RWPE1 (cell line): ENCODE measurements at regions not wholly inside any gene's neighbourhood (a gene's known extent, or its start where the extent isn't known, plus 50 kb on each side); places are given as distances from the start of the nearest gene placed in this dataset.

Experiments used
- CTCF ChIA-PET: fragments of 350-600 bp; sonication (Branson Sonifier 250); formaldehyde crosslinking; extraction: SDS; loops from one replicate; lab custom pipeline; 2021; lab: Yijun Ruan, JAX
- POLR2A ChIA-PET: fragments of 400-600 bp; formaldehyde crosslinking; extraction: SDS; loops from one replicate; lab custom pipeline; 2020; ENCODE audit warnings: antibody characterized with exemption; ENCODE audit not compliant: low non-redundant PET; lab: Yijun Ruan, JAX
- DNase-seq: peaks from one replicate; pipeline ENCODE4 v3.0.0; 2012; ENCODE audit warnings: low spot score
- H3K27ac ChIP-seq: fragments of 450-650 bp; 2 replicates; pipeline ENCODE4 v1.5.1; 2017
- CTCF ChIP-seq: fragments of 450-650 bp; conservative IDR thresholded peaks from 2 replicates; pipeline ENCODE4 v1.5.1; 2017; ENCODE audit warnings: low read depth, mild to moderate bottlenecking

GRCh38 chr1:57659804-57660203, 235.9 kb upstream of the DAB1 start:
- H3K27ac ChIP-seq: no peak overlapping the region
- no peak for DNase-seq
- ChIA-PET CTCF (no interaction called here), POLR2A (interaction anchor here (0.6 kb wide), 1 partner anchor 16 kb away, joined by 3 read pairs; no protein-coding TSS in a partner anchor)
- TF ChIP-seq CTCF: no peak

- TF ChIP-seq CTCF: no peak
- POLR2A ChIA-PET: no interaction called here
- DNase-seq: no peak
- CTCF ChIA-PET: no interaction called here
- no peak overlapping the region for H3K27ac ChIP-seq
Observed at GRCh38 chr1:57655161-57655560, 231.3 kb upstream of the DAB1 start.

GRCh38 chr1:57644667-57645066, 220.8 kb upstream of the DAB1 start:
- no peak overlapping the region for H3K27ac ChIP-seq
- CTCF ChIA-PET: interaction anchor here (0.6 kb wide), 1 partner anchor 1389 kb away, joined by 3 read pairs; no protein-coding TSS in a partner anchor
- POLR2A ChIA-PET: no interaction called here

GRCh38 chr1:57638239-57638638, 214.4 kb upstream of the DAB1 start:
- CTCF ChIA-PET: no interaction called here

More at GRCh38 chr1:57644667-57645066, 220.8 kb upstream of the DAB1 start:
- TF ChIP-seq CTCF: no peak
- DNase-seq: no peak

GRCh38 chr1:57637155-57637554, 213.3 kb upstream of the DAB1 start:
- peak; percentile 55 for DNase-seq
- POLR2A ChIA-PET: no interaction called here
- TF ChIP-seq CTCF: no peak
- no peak overlapping the region for H3K27ac ChIP-seq
- CTCF ChIA-PET: no interaction called here

More at GRCh38 chr1:57638239-57638638, 214.4 kb upstream of the DAB1 start:
- no peak overlapping the region for H3K27ac ChIP-seq
- POLR2A ChIA-PET: no interaction called here
- DNase-seq: no peak
- TF ChIP-seq CTCF: no peak

GRCh38 chr1:57633881-57634280, 210.0 kb upstream of the DAB1 start:
- POLR2A ChIA-PET: no interaction called here

More at GRCh38 chr1:57633881-57634280, 210.0 kb upstream of the DAB1 start:
- no peak for DNase-seq
- TF ChIP-seq CTCF: no peak
- CTCF ChIA-PET: interaction anchor here (0.6 kb wide), 1 partner anchor 12 kb away, joined by 3 read pairs; no protein-coding TSS in a partner anchor
- H3K27ac ChIP-seq: no peak overlapping the region
